Upper lobe of right lung (tissue), 1 donor: ENCODE measurements at regions not wholly inside any gene's neighbourhood (a gene's known extent, or its start where the extent isn't known, plus 50 kb on each side); places are given as distances from the start of the nearest gene placed in this dataset.

Experiments
- ATAC-seq: fragments of 200-7000 bp; cut with Tn5 transposase; one replicate; pipeline ENCODE4 v1.9.1; 2020; ENCODE audit warnings: mild to moderate bottlenecking, moderate library complexity
- DNase-seq: peaks from one replicate; pipeline ENCODE4 v3.0.0-alpha.2; 2020
- H3K27ac ChIP-seq: fragments of 200-600 bp; one replicate; pipeline ENCODE4 v1.8.0; 2022
- H3K27me3 ChIP-seq: fragments of 200-600 bp; one replicate; pipeline ENCODE4 v1.8.0; 2022; ENCODE audit warnings: mild to moderate bottlenecking
- H3K36me3 ChIP-seq: fragments of 200-600 bp; one replicate; pipeline ENCODE4 v1.8.0; 2022
- H3K4me1 ChIP-seq: fragments of 200-600 bp; one replicate; pipeline ENCODE4 v1.8.0; 2022
- H3K4me3 ChIP-seq: fragments of 200-600 bp; one replicate; pipeline ENCODE4 v1.8.0; 2022; ENCODE audit warnings: mild to moderate bottlenecking
- H3K9me3 ChIP-seq: fragments of 200-600 bp; one replicate; pipeline ENCODE4 v1.8.0; 2022
- intact Hi-C: fragments of 100-400 bp; cut with DNase I; formaldehyde crosslinking; loops from one replicate; pipeline ENCODE4 v1.11.0; 2022
- TF ChIP-seq, protein P1 (sequence below): fragments of 200-600 bp; IDR thresholded peaks from one replicate; pipeline ENCODE4 v1.8.0; 2022; ENCODE audit warnings: antibody characterized with exemption
- donor health status: DM: no; HTN: yes; CAD: no; lungs with severe emphysema.

DNA sequence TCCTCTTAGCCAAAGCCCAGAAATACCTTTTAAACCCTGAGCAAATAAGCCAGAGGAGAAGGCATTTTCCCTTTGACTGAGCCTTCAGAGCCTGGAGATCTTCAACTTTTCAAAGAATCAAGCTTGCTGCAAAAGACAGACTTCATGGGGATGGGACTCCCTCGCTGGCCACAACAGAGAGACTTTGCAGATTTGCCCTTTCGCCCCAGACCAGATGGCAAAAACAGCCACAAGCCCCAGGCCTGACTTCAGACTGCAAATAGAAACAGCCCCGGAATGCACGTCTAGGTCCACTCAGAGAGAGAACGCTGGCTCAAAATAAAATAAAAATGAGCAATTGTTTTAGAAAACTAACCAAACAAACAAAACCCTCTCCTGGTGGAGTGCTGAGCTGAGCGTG is 114.6 kb upstream of the MED13L start:
- H3K27ac ChIP-seq, result no peak overlapping the region
- intact Hi-C loops, result no loop called here
- ATAC-seq, result no peak

DNA sequence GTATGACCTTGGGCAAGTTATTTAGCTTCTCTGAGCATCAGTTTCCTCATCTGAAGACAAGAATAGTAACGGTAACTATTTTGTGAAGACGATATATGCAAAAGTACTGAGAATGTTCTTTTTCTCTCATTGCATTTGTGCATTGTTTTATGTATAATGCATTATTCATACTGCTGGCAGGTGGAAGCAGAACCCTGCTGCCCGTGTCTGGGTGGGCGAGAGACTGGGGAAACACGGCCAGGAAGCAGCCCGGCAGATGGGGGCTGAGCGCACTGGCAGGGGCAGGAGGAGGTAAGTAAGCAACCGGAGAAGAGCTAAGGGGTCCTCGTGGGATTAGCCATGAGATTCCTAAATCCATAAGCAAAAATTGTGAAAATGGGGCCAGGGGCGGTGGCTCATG is 115.8 kb upstream of the MED13L start:
- TF ChIP-seq, protein P1, sequence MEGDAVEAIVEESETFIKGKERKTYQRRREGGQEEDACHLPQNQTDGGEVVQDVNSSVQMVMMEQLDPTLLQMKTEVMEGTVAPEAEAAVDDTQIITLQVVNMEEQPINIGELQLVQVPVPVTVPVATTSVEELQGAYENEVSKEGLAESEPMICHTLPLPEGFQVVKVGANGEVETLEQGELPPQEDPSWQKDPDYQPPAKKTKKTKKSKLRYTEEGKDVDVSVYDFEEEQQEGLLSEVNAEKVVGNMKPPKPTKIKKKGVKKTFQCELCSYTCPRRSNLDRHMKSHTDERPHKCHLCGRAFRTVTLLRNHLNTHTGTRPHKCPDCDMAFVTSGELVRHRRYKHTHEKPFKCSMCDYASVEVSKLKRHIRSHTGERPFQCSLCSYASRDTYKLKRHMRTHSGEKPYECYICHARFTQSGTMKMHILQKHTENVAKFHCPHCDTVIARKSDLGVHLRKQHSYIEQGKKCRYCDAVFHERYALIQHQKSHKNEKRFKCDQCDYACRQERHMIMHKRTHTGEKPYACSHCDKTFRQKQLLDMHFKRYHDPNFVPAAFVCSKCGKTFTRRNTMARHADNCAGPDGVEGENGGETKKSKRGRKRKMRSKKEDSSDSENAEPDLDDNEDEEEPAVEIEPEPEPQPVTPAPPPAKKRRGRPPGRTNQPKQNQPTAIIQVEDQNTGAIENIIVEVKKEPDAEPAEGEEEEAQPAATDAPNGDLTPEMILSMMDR, result no peak
- ATAC-seq, result no peak
- DNase-seq, result no peak
- Histone ChIP-seq H3K9me3 (no peaks in the 10 kb centered on the region), H3K27ac (no peak overlapping the region), H3K27me3 (no peaks in the 10 kb centered on the region), H3K36me3 (no peaks in the 10 kb centered on the region), H3K4me1 (no peaks in the 10 kb centered on the region), H3K4me3 (no peak overlapping the region)
- intact Hi-C loops, result no loop called here

More for the DNA sequence above, 114.6 kb upstream of the MED13L start:
- no peaks in the 10 kb centered on the region for H3K4me1 ChIP-seq
- H3K36me3 ChIP-seq, result no peaks in the 10 kb centered on the region
- no peak for DNase-seq
- TF ChIP-seq, protein P1, result no peak
- H3K9me3 ChIP-seq, result no peaks in the 10 kb centered on the region
- H3K4me3 ChIP-seq, result no peak overlapping the region
- no peaks in the 10 kb centered on the region for H3K27me3 ChIP-seq

DNA sequence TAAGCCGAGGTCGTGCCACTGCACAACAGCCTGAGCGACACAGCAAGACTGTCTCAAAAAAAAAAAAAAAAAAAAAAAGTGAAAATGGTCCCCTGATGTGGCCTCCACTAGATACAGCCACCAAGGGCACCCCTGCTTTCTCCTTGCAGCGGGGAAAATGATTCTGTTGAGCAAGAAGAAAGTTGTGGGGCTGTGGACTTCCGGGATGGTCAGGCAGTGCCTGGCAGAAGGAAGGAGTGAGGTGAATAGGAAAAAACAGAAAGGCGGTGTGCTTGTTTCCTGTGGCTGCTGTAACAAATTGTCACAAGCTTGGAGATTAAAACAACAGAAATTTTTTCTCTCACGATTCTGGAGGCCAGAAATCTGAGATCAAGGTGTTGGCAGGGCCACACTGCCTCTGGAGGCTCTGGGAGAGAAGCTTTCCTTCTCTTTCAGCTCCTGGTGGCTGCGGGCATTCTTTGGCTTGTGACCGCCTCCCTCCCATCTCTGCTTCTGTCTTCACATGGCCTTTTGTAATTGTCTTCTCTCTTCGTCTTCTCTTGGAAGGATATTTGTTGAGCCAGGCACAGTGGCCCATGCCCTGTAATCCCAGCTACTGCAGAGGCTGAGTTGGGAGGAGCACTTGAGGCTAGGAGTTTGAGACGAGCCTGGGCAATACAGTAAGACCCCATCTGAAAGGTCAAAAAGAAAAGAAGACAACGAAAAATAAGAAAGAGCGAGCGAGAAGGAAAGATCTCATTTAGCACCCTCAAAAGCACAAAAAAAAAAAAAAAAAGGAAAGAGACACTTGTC is 116.6 kb upstream of the MED13L start:
- intact Hi-C loops, result no loop called here

DNA sequence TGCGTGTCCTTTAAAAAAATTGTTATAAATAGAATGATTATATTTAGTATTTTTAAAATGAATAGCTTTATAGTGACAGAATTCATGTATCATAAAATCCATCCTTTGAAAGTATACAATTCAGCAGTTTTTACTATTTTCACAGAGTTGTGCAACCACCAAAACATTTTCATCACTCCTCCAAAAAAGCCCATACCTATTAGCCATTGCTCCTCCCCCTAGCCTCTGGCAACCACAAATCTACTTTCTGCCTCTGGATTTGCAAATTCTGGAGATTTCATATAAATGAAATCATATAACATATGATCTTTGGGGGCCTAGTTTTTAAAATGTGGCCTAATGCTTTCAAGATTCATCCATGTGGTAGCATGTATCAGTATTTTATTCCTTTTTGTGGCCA is 117.9 kb upstream of the MED13L start:
- Histone ChIP-seq H3K4me1 (no peaks in the 10 kb centered on the region), H3K27ac (no peak overlapping the region), H3K4me3 (no peak overlapping the region), H3K27me3 (no peaks in the 10 kb centered on the region), H3K36me3 (no peaks in the 10 kb centered on the region), H3K9me3 (no peaks in the 10 kb centered on the region)
- no peak for DNase-seq
- no peak for ATAC-seq
- TF ChIP-seq, protein P1, result no peak
- intact Hi-C loops, result no loop called here

More for the DNA sequence above, 116.6 kb upstream of the MED13L start:
- no peak for DNase-seq
- Histone ChIP-seq H3K4me3 (no peak overlapping the region), H3K4me1 (no peaks in the 10 kb centered on the region), H3K9me3 (no peaks in the 10 kb centered on the region), H3K36me3 (no peaks in the 10 kb centered on the region), H3K27me3 (no peaks in the 10 kb centered on the region), H3K27ac (no peak overlapping the region)
- no peak for ATAC-seq
- TF ChIP-seq, protein P1, result no peak

DNA sequence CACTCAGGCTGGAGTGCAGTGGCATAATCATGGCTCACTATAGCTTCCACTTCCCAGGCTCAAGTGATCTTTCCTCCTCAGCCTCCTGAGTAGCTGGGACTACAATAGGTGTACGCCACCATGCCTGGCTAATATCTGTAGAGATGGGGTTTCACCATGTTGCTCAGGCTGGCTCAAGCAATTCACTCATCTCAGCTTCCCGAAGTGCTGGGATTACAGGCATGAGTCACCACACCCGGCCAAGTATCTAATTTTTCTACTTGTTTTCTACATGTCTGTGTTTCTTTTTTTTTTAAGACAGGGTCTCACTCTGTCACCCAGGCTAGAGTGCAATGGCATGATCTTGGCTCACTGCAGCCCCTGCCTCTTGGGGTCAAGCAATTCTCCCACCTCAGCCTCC is 119.7 kb upstream of the MED13L start:
- Histone ChIP-seq H3K27ac (no peak overlapping the region), H3K4me3 (no peak overlapping the region), H3K9me3 (no peaks in the 10 kb centered on the region), H3K27me3 (no peaks in the 10 kb centered on the region), H3K36me3 (no peaks in the 10 kb centered on the region), H3K4me1 (no peaks in the 10 kb centered on the region)
- DNase-seq (no peak), ATAC-seq (no peak)
- TF ChIP-seq, protein P1, result no peak
- intact Hi-C loops, result no loop called here

DNA sequence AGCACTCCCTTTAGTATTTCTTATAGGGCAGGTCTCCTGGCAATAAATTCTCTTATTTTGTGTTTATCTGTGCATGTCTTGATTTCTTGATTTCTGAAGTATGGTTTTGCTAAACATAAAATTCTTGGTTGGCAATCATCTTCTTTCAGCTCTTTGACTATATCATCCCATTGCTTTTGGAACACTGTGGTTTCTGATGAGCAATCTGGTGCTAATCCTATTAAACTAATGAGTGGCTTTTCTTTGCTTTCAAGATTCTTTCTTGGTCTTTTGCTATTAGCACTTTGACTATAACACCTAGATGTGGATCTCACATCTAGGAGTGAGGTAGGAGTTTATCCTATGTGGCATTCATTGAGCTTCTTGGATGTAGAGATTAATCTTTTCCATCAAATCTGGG is 120.7 kb upstream of the MED13L start:
- H3K27ac ChIP-seq, result no peak overlapping the region
- ATAC-seq (no peak), DNase-seq (no peak)
- no peaks in the 10 kb centered on the region for H3K27me3 ChIP-seq
- no peak overlapping the region for H3K4me3 ChIP-seq
- H3K4me1 ChIP-seq, result no peaks in the 10 kb centered on the region
- H3K9me3 ChIP-seq, result no peaks in the 10 kb centered on the region
- no peaks in the 10 kb centered on the region for H3K36me3 ChIP-seq
- intact Hi-C loops, result no loop called here
- TF ChIP-seq, protein P1, result no peak
